Pancreas (tissue), 10 donors: ENCODE measurements at regions not wholly inside any gene's neighbourhood (a gene's known extent, or its start where the extent isn't known, plus 50 kb on each side); places are given as distances from the start of the nearest gene placed in this dataset.

Experiments
- ATAC-seq, 4 donors: fragments of 200-7000 bp; cut with Tn5 transposase; one replicate each; pipeline versions ENCODE4 v1.8.0 to v1.9.1; 2020; ENCODE audit warnings: mild to moderate bottlenecking in 4 of 4, moderate library complexity in 4 of 4
- DNase-seq, 6 donors: peaks; one replicate each; pipeline ENCODE4 v3.0.0-alpha.2; 2020
- FAIRE-seq: peaks from 2 replicates; lab custom pipeline; 2012; peaks lifted over from hg19 to GRCh38; lab: Jason Lieb, UNC
- H3K27ac ChIP-seq, 4 donors: fragments of 200-600 bp; sonication (generic); 1 replicate in 3 of 4; 2 replicates in 1 of 4; pipeline versions ENCODE4 v1.5.0 to v1.8.0; 2020
- H3K27me3 ChIP-seq, 4 donors: fragments of 200-600 bp; one replicate each; pipeline ENCODE4 v1.8.0; 2021
- H3K36me3 ChIP-seq, 3 donors: fragments of 200-600 bp; sonication (generic) in 1 of 3; one replicate each; pipeline versions ENCODE4 v1.5.0 to v1.8.0; 2020 to 2021
- H3K4me1 ChIP-seq, 3 donors: fragments of 200-600 bp; one replicate each; pipeline ENCODE4 v1.8.0; 2021
- H3K4me3 ChIP-seq, 4 donors: fragments of 200-600 bp; sonication (generic) in 2 of 4; one replicate each; pipeline versions ENCODE4 v1.5.0 to v1.8.0; 2020 to 2021
- H3K9me3 ChIP-seq, 4 donors: fragments of 200-600 bp; one replicate each; pipeline ENCODE4 v1.8.0; 2021
- CTCF ChIP-seq, 4 donors: fragments of 200-600 bp; sonication (generic) in 3 of 4; IDR thresholded peaks; one replicate each; pipeline versions ENCODE4 v1.5.0 to v1.8.0; 2021; ENCODE audit warnings: antibody characterized with exemption in 4 of 4
- WGBS, 2 donors: extraction: QIAGEN DNeasy Blood & Tissue Kit; methylation state at CpG; one replicate each; pipeline ENCODE4 v1.1.7; 2013; 5-methylcytosine and 5-hydroxymethylcytosine counted together
- intact Hi-C, 3 donors: fragments of 100-400 bp; cut with DNase I; formaldehyde crosslinking; loops; one replicate each; pipeline versions ENCODE4 v1.11.1 to v1.14.2; 2022
- donor health status: healthy with polysubstance abuse.
- donor health status: DM: no; HTN: no; CAD: no; lungs with moderate emphysema.
- donor health status: DM: no; HTN: no; CAD: no.
- donor health status: control.
- donor health status: control.
- donor health status: Bipolar disorder and iron deficiency.
- donor health status: DM: yes; HTN: yes; CAD: no.
- donor health status: DM: no; HTN: no; CAD: no.
- donor health status: DM: no; HTN: no; CAD: no.
- donor health status: DM: yes; HTN: yes; CAD: no.

- no peak overlapping the region for H3K4me3 ChIP-seq
- no peak for ATAC-seq
- H3K27me3 ChIP-seq, result no peaks in the 10 kb centered on the region
- no peaks in the 10 kb centered on the region for H3K36me3 ChIP-seq
- no peaks in the 10 kb centered on the region for H3K9me3 ChIP-seq
- H3K27ac ChIP-seq, result no peak overlapping the region
- no peak for FAIRE-seq
- no peak for TF ChIP-seq CTCF (IDR thresholded peaks at IDR 0.05)
- intact Hi-C loops, result no loop called here
- DNase-seq, result no peak
- H3K4me1 ChIP-seq, result no peaks in the 10 kb centered on the region
Observed at GRCh38 chr2:52139241-52139640, 1107.3 kb upstream of the NRXN1 start.

- Histone ChIP-seq H3K4me3 (no peak overlapping the region), H3K36me3 (no peaks in the 10 kb centered on the region), H3K9me3 (no peaks in the 10 kb centered on the region), H3K27me3 (no peaks in the 10 kb centered on the region), H3K27ac (no peak overlapping the region), H3K4me1 (no peaks in the 10 kb centered on the region)
- FAIRE-seq (no peak), ATAC-seq (no peak), DNase-seq (no peak)
- no peak for TF ChIP-seq CTCF (IDR thresholded peaks at IDR 0.05)
- 58 to 64% methylated on average over 2 of the region's 2 CpGs for WGBS, 2 donors
- intact Hi-C loops, result no loop called here
Observed at GRCh38 chr2:52135235-52135634, 1103.3 kb upstream of the NRXN1 start.

- 56 to 75% methylated on average over 3 of the region's 3 CpGs for WGBS, 2 donors
- no peaks in the 10 kb centered on the region for H3K36me3 ChIP-seq
- no peak overlapping the region for H3K27ac ChIP-seq
- H3K27me3 ChIP-seq, result no peaks in the 10 kb centered on the region
- no peaks in the 10 kb centered on the region for H3K4me1 ChIP-seq
- DNase-seq (no peak), ATAC-seq (no peak), FAIRE-seq (no peak)
- no peak for TF ChIP-seq CTCF (IDR thresholded peaks at IDR 0.05)
- H3K9me3 ChIP-seq, result no peaks in the 10 kb centered on the region
- intact Hi-C loops, result no loop called here
- H3K4me3 ChIP-seq, result no peak overlapping the region
Observed at GRCh38 chr2:52128081-52128480, 1096.1 kb upstream of the NRXN1 start.

- H3K9me3 ChIP-seq, result no peaks in the 10 kb centered on the region
- ATAC-seq (no peak), FAIRE-seq (no peak), DNase-seq (no peak)
- no peak for TF ChIP-seq CTCF (IDR thresholded peaks at IDR 0.05)
- no peak overlapping the region for H3K27ac ChIP-seq
- no peaks in the 10 kb centered on the region for H3K36me3 ChIP-seq
- intact Hi-C loops, result no loop called here
- no peaks in the 10 kb centered on the region for H3K4me1 ChIP-seq
- no peaks in the 10 kb centered on the region for H3K27me3 ChIP-seq
- 74 to 82% methylated on average over 1 of the region's 1 CpG for WGBS, 2 donors
- no peak overlapping the region for H3K4me3 ChIP-seq
Observed at GRCh38 chr2:52127527-52127926, 1095.6 kb upstream of the NRXN1 start.

- no peak for ATAC-seq
- Histone ChIP-seq H3K27me3 (no peaks in the 10 kb centered on the region), H3K4me1 (no peaks in the 10 kb centered on the region), H3K27ac (no peak overlapping the region), H3K4me3 (no peak overlapping the region), H3K36me3 (no peaks in the 10 kb centered on the region), H3K9me3 (no peaks in the 10 kb centered on the region)
- no peak for TF ChIP-seq CTCF (IDR thresholded peaks at IDR 0.05)
- FAIRE-seq, result no peak
- no peak for DNase-seq
- intact Hi-C loops, result no loop called here
- WGBS, 2 donors, result 70 to 82% methylated on average over 3 of the region's 3 CpGs
Observed at GRCh38 chr2:52117299-52117698, 1085.4 kb upstream of the NRXN1 start.
